Uterus (tissue), 3 donors: ENCODE measurements at regions not wholly inside any gene's neighbourhood (a gene's known extent, or its start where the extent isn't known, plus 50 kb on each side); places are given as distances from the start of the nearest gene placed in this dataset.

ENCODE experiments used
- DNase-seq, 2 donors: peaks; one replicate each; pipeline ENCODE4 v3.0.0-alpha.2; 2019 to 2020
- H3K27ac ChIP-seq, 2 donors: fragments of 200-600 bp; sonication (generic); 1 replicate in 1 of 2; 2 replicates in 1 of 2; pipeline ENCODE4 v1.5.1; 2016 to 2018
- H3K27me3 ChIP-seq, 2 donors: fragments of 200-600 bp; sonication (generic); one replicate each; pipeline ENCODE4 v1.5.1; 2018 to 2019; ENCODE audit warnings: control low read depth in 1 of 2
- H3K36me3 ChIP-seq, 2 donors: fragments of 200-600 bp; sonication (generic); one replicate each; pipeline ENCODE4 v1.5.1; 2019; ENCODE audit warnings: control low read depth in 1 of 2
- H3K4me1 ChIP-seq, 2 donors: fragments of 200-600 bp; sonication (generic); one replicate each; pipeline ENCODE4 v1.5.1; 2018 to 2019; ENCODE audit warnings: control low read depth in 1 of 2
- H3K4me3 ChIP-seq, 2 donors: fragments of 200-600 bp; sonication (generic); 1 replicate in 1 of 2; 2 replicates in 1 of 2; pipeline ENCODE4 v1.5.1; 2018 to 2019; ENCODE audit warnings: mild to moderate bottlenecking in 1 of 2
- H3K9me3 ChIP-seq, 2 donors: fragments of 200-600 bp; sonication (generic); one replicate each; pipeline ENCODE4 v1.5.1; 2019; ENCODE audit warnings: control low read depth in 1 of 2
- POLR2A ChIP-seq, 2 donors: fragments of 450-650 bp; IDR thresholded peaks; one replicate each; pipeline ENCODE4 v1.6.1; 2016; ENCODE audit warnings: antibody characterized with exemption in 2 of 2, mild to moderate bottlenecking in 1 of 2, moderate library complexity in 1 of 2
- intact Hi-C: fragments of 100-400 bp; cut with DNase I; formaldehyde crosslinking; loops from one replicate; pipeline ENCODE4 v1.15.1; 2023; ENCODE audit warnings: low total_unique reads
- TF ChIP-seq, protein P1 (sequence below), 4 experiments: fragments of 200-600 bp in 2 of 4; fragments of 450-650 bp in 2 of 4; sonication (generic) in 2 of 4; IDR thresholded peaks; one replicate each; pipeline ENCODE4 v1.5.1; 2016 to 2019; ENCODE audit warnings: antibody characterized with exemption in 4 of 4, mild to moderate bottlenecking in 2 of 4, moderate library complexity in 1 of 4
- donor health status: DM: yes; HTN: yes; CAD: no.

DNA sequence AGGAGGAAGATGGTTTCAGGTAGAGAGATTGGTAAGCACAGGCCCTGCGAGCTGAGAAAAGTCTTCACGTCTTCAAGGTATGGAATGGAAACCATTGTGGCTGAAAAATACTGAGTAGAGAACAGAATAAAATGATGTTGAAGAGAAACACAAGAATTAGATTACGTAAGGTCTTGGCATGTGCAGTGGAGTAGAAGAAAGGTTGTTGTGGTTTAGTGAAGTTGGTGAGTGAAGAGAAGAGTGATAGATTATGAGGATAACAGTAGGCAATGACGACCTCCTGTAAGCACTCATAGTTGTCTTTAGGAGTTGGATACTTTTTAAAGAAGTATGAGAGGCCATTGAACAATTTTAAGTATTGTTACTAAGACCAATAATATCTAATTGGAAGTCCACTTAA is 642.6 kb downstream of the PCDH7 start:
- H3K9me3 ChIP-seq: no peaks in the 10 kb centered on the region
- TF ChIP-seq POLR2A (IDR thresholded peaks at IDR 0.05): no peak
- TF ChIP-seq, protein P1, sequence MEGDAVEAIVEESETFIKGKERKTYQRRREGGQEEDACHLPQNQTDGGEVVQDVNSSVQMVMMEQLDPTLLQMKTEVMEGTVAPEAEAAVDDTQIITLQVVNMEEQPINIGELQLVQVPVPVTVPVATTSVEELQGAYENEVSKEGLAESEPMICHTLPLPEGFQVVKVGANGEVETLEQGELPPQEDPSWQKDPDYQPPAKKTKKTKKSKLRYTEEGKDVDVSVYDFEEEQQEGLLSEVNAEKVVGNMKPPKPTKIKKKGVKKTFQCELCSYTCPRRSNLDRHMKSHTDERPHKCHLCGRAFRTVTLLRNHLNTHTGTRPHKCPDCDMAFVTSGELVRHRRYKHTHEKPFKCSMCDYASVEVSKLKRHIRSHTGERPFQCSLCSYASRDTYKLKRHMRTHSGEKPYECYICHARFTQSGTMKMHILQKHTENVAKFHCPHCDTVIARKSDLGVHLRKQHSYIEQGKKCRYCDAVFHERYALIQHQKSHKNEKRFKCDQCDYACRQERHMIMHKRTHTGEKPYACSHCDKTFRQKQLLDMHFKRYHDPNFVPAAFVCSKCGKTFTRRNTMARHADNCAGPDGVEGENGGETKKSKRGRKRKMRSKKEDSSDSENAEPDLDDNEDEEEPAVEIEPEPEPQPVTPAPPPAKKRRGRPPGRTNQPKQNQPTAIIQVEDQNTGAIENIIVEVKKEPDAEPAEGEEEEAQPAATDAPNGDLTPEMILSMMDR (IDR thresholded peaks at IDR 0.05): no peak
- H3K4me3 ChIP-seq: no peak overlapping the region
- H3K27me3 ChIP-seq: no peaks in the 10 kb centered on the region
- intact Hi-C loops: no loop called here
- no peak overlapping the region for H3K27ac ChIP-seq
- no peaks in the 10 kb centered on the region for H3K36me3 ChIP-seq
- DNase-seq: no peak
- H3K4me1 ChIP-seq: no peaks in the 10 kb centered on the region

DNA sequence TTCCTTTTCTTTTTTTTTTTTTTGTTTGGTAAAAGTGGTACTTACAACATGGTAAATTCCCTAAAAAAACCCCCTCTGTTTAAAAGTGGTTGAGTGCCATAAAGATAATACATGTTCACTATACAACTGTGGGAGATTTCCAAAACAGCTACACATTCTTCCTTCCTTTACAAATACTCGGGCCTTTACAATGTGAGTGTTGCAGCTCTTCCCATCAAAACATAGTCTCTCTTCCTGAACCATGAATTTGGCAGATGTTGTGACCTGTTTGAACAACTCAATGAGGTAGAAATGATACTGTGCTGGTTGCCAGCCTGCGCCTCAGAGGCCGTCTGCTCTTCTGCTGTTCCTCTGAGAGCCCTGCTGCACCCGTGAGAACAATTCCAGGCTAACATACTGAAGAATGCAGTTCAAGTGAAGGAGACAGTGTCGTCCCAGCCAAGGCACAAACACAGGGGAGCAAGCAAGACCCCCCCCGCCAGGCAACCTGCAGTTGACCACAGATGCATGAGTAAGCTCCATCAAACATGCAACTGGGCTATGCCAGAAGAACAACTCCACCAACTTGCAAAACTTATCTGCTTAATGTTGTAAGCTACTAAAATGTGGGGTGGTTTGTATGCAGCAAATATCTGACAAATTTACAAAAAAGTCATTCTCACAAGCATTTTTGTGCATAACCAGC is 645.0 kb downstream of the PCDH7 start:
- intact Hi-C loops: no loop called here
- no peak overlapping the region for H3K27ac ChIP-seq
- TF ChIP-seq, protein P1 (IDR thresholded peaks at IDR 0.05): no peak
- no peak for TF ChIP-seq POLR2A (IDR thresholded peaks at IDR 0.05)
- H3K36me3 ChIP-seq: no peaks in the 10 kb centered on the region
- H3K27me3 ChIP-seq: no peaks in the 10 kb centered on the region
- no peak overlapping the region for H3K4me3 ChIP-seq
- H3K4me1 ChIP-seq: no peaks in the 10 kb centered on the region
- H3K9me3 ChIP-seq: no peaks in the 10 kb centered on the region
- DNase-seq: no peak

DNA sequence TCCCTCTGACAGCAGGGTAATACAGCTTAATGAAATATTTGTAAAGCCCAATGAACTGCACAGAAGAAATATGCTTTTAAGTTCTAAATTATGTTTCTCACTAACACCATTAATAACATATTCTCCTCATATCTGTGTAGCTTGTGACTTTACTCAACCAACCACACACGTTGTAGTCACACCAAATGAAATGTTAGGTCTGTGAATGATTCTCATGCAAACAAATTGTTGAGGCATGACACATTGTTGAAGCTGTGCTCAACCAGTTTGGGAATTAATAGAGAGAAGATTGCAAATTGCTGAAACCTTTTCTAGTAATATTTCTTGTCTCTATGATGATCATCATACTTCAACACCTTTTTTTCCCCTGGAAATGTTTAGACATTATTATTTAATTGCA is 645.9 kb downstream of the PCDH7 start:
- H3K9me3 ChIP-seq: no peaks in the 10 kb centered on the region
- TF ChIP-seq, protein P1 (IDR thresholded peaks at IDR 0.05): no peak
- TF ChIP-seq POLR2A (IDR thresholded peaks at IDR 0.05): no peak
- no peak overlapping the region for H3K27ac ChIP-seq
- no peak overlapping the region for H3K4me3 ChIP-seq
- DNase-seq: no peak
- no peaks in the 10 kb centered on the region for H3K4me1 ChIP-seq
- no peaks in the 10 kb centered on the region for H3K27me3 ChIP-seq
- no peaks in the 10 kb centered on the region for H3K36me3 ChIP-seq
- intact Hi-C loops: no loop called here

DNA sequence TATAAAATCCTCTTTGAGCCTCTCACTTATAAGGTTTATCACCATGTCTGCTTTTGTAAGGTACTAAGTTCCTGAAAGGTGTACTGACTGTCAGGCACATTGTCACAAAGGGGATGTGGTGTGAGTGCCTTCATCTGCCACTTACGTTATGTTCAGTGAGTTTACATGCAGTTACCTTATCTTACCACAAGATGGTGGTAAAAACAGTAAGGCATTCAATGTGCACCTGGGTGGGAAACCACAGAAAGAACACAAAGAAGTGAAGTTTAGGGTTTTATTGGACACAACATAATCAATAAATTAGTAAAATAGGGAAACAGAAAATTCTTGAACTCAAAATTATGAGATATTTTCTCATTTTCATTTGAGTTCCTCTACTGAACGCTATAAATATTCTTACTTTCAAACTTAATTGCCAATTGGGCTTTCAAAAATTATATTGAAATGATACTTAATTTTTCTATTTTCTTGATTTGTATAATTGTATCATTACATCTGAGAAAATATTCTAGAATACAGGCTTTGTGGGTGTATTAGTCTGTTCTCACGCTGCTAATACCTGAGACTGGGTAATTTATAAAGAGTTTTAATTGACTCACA is 650.8 kb downstream of the PCDH7 start:
- Histone ChIP-seq H3K4me3 (no peak overlapping the region), H3K27ac (no peak overlapping the region), H3K9me3 (no peaks in the 10 kb centered on the region), H3K4me1 (no peaks in the 10 kb centered on the region), H3K36me3 (no peaks in the 10 kb centered on the region), H3K27me3 (no peaks in the 10 kb centered on the region)
- no peak for DNase-seq
- intact Hi-C loops: no loop called here
- TF ChIP-seq POLR2A (IDR thresholded peaks at IDR 0.05): no peak
- TF ChIP-seq, protein P1 (IDR thresholded peaks at IDR 0.05): peak; percentile 44 to 50 (median 48)

DNA sequence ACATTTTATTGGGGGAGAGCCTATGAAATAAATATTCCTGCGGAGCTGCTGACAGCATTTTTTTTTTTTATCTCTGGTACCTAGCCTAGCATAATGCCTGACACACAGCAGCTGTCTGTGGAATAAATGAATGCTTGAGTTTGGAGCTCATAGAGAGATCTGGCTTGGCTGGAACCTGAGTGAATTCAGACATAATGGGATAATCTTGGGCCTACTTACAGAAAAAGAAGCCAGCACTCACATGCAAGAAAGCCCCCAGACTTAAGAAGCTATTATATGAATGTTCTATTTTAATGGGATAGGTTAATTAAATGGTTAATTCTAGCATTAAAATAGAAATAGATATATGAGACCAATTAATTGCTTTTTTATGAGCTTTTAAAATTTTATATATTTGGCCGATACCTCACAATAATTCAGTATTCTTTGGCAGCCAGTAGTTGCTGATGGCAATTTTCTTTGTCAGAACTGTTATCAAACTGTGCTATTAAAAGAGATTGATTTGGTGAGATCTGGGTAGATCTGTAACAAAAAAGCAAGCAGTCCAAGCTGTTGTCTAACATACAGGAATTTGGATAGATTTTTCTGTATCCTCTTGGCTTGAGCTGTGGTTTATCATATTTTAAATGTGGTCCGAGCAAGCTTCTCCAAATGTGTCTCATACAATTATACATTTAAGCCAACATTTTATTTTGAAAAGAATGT is 654.2 kb downstream of the PCDH7 start:
- H3K4me3 ChIP-seq: no peak overlapping the region
- intact Hi-C loops: no loop called here
- TF ChIP-seq, protein P1 (IDR thresholded peaks at IDR 0.05): no peak
- TF ChIP-seq POLR2A (IDR thresholded peaks at IDR 0.05): no peak
- no peaks in the 10 kb centered on the region for H3K27me3 ChIP-seq
- H3K36me3 ChIP-seq: no peaks in the 10 kb centered on the region
- no peaks in the 10 kb centered on the region for H3K9me3 ChIP-seq
- no peak overlapping the region for H3K27ac ChIP-seq
- no peak for DNase-seq
- H3K4me1 ChIP-seq: no peaks in the 10 kb centered on the region
